CD14-positive monocyte (primary cell): ENCODE measurements at regions not wholly inside any gene's neighbourhood (a gene's known extent, or its start where the extent isn't known, plus 50 kb on each side); places are given as distances from the start of the nearest gene placed in this dataset.

Source experiments
- DNase-seq, 3 donors: peaks; one replicate each; pipeline ENCODE4 v3.0.0-alpha.2; 2011 to 2022
- H2AFZ ChIP-seq: 2 replicates; pipeline ENCODE4 v1.6.0; 2012; ENCODE audit warnings: mild to moderate bottlenecking, low read depth, low read length, inconsistent platforms; ENCODE audit not compliant: insufficient read depth, poor library complexity, severe bottlenecking
- H3K27ac ChIP-seq, 2 donors: 1 replicate in 1 of 2; 2 replicates in 1 of 2; pipeline ENCODE4 v1.5.1; 2012 to 2013; ENCODE audit warnings: low read length in 2 of 2, control low read depth in 1 of 2, inconsistent platforms in 1 of 2, low read depth in 1 of 2, mild to moderate bottlenecking in 1 of 2
- H3K27me3 ChIP-seq, 2 donors: one replicate each; pipeline versions ENCODE4 v1.6.0 to v1.6.1; 2011 to 2013; ENCODE audit warnings: low read length in 2 of 2; ENCODE audit not compliant: control insufficient read depth in 2 of 2, insufficient read depth in 2 of 2
- H3K36me3 ChIP-seq, 2 donors: replicated peaks in 1 of 2; 1 replicate in 1 of 2; 2 replicates in 1 of 2; pipeline versions ENCODE4 v1.5.1 to v1.6.1; 2012 to 2013; ENCODE audit warnings: low read length in 2 of 2, control low read depth in 1 of 2, inconsistent platforms in 1 of 2, mild to moderate bottlenecking in 1 of 2; ENCODE audit not compliant: insufficient read depth in 2 of 2, control insufficient read depth in 1 of 2
- H3K4me1 ChIP-seq, 2 donors: 1 replicate in 1 of 2; 2 replicates in 1 of 2; pipeline versions ENCODE4 v1.5.1 to v1.6.1; 2012 to 2013; ENCODE audit warnings: low read length in 2 of 2, control low read depth in 1 of 2, inconsistent platforms in 1 of 2, mild to moderate bottlenecking in 1 of 2, moderate library complexity in 1 of 2; ENCODE audit not compliant: insufficient read depth in 2 of 2, control insufficient read depth in 1 of 2
- H3K4me2 ChIP-seq: replicated peaks from 2 replicates; pipeline ENCODE3; 2012; ENCODE audit warnings: low read length, moderate library complexity, mild to moderate bottlenecking; ENCODE audit not compliant: poor library complexity, severe bottlenecking; ENCODE audit errors: extremely low read depth
- H3K4me3 ChIP-seq, 3 experiments: fragments of 200-600 bp in 1 of 3; sonication (generic) in 1 of 3; replicated peaks in 1 of 3; 1 replicate in 2 of 3; 2 replicates in 1 of 3; pipeline ENCODE4 v1.5.1; 2011 to 2013; ENCODE audit warnings: low read length in 3 of 3, mild to moderate bottlenecking in 3 of 3, control low read depth in 2 of 3, low read depth in 2 of 3, inconsistent platforms in 1 of 3, moderate library complexity in 1 of 3
- H3K79me2 ChIP-seq: 2 replicates; pipeline ENCODE4 v1.6.0; 2012; ENCODE audit warnings: mild to moderate bottlenecking, control low read depth, inconsistent platforms, low read length, moderate library complexity; ENCODE audit not compliant: insufficient read depth
- H3K9ac ChIP-seq: 2 replicates; pipeline ENCODE4 v1.6.0; 2017; ENCODE audit warnings: low read length, mild to moderate bottlenecking; ENCODE audit not compliant: insufficient read depth, poor library complexity, severe bottlenecking
- H3K9me3 ChIP-seq, 2 donors: replicated peaks in 1 of 2; 1 replicate in 1 of 2; 2 replicates in 1 of 2; pipeline versions ENCODE4 v1.5.1 to v1.6.1; 2012 to 2013; ENCODE audit warnings: low read length in 2 of 2, control low read depth in 1 of 2; ENCODE audit not compliant: control insufficient read depth in 1 of 2, insufficient read depth in 1 of 2
- H4K20me1 ChIP-seq: 2 replicates; pipeline ENCODE4 v1.6.0; 2012; ENCODE audit warnings: mild to moderate bottlenecking, low read length, control low read depth, moderate library complexity; ENCODE audit not compliant: insufficient read depth
- H3K27ac Mint-ChIP-seq, 7 donors: one replicate each; pipeline ENCODE4 v1.8.0; 2020; ENCODE audit warnings: mild to moderate bottlenecking in 7 of 7, mixed read lengths in 7 of 7, moderate library complexity in 6 of 7, inconsistent platforms in 2 of 7
- H3K27me3 Mint-ChIP-seq, 3 donors: one replicate each; pipeline ENCODE4 v1.8.0; 2021 to 2022; ENCODE audit warnings: low read depth in 3 of 3, mild to moderate bottlenecking in 3 of 3, mixed read lengths in 3 of 3, moderate library complexity in 3 of 3, inconsistent platforms in 1 of 3
- H3K36me3 Mint-ChIP-seq, 2 donors: one replicate each; pipeline ENCODE4 v1.8.0; 2020; ENCODE audit warnings: mixed read lengths in 2 of 2, inconsistent platforms in 1 of 2, mild to moderate bottlenecking in 1 of 2
- H3K4me1 Mint-ChIP-seq: one replicate; pipeline ENCODE4 v1.8.0; 2020; ENCODE audit warnings: mild to moderate bottlenecking, mixed read lengths
- H3K4me3 Mint-ChIP-seq, 2 donors: one replicate each; pipeline ENCODE4 v1.8.0; 2020; ENCODE audit warnings: mild to moderate bottlenecking in 2 of 2, mixed read lengths in 2 of 2, moderate library complexity in 1 of 2
- H3K9me3 Mint-ChIP-seq, 7 donors: one replicate each; pipeline ENCODE4 v1.8.0; 2020 to 2022; ENCODE audit warnings: mixed read lengths in 7 of 7, mild to moderate bottlenecking in 6 of 7, moderate library complexity in 6 of 7, inconsistent platforms in 2 of 7
- CTCF ChIP-seq: fragments of 200-600 bp; IDR thresholded peaks from one replicate; pipeline ENCODE4 v1.8.0; 2022; ENCODE audit warnings: antibody characterized with exemption, mild to moderate bottlenecking
- WGBS: methylation state at CpG from one replicate; pipeline ENCODE4 v1.1.5; 2013; ENCODE audit warnings: missing lambda C conversion rate; ENCODE audit not compliant: insufficient coverage; 5-methylcytosine and 5-hydroxymethylcytosine counted together
- intact Hi-C, 2 donors: fragments of 100-400 bp; cut with micrococcal nuclease; formaldehyde crosslinking; loops; one replicate each; pipeline versions ENCODE4 v1.15.0 to v1.15.1; 2023

DNA sequence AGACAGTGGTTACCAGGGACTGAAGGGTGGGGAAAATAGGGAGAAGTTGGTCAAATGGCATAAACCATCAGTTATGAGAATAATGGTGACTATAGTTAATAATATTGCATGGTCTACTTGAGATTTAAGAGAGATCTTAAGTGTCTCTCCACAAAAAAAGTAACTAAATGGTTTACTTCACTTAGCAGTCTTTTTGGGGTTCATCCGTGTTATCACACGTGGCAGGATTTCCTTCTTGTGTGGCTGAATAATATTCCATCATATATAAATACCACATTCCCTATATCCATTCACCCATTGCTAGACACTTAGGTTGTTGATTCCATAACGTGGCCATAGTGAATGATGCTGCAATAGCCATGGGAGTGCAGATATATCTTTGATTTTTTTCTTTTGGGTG is 967.0 kb downstream of the UQCRFS1 start:
- peaks cover 0 to 3% (median 0%) of the 10 kb centered on the region in 7 donors for H3K9me3 Mint-ChIP-seq
- Histone ChIP-seq H3K9me3 (no peaks in the 10 kb centered on the region), H3K9ac (no peak overlapping the region), H3K4me3 (no peak overlapping the region), H3K27me3 (no peaks in the 10 kb centered on the region), H3K36me3 (no peaks in the 10 kb centered on the region), H3K4me1 (no peaks in the 10 kb centered on the region), H3K79me2 (no peaks in the 10 kb centered on the region), H2AFZ (no peak overlapping the region), H3K27ac (no peak overlapping the region), H3K4me2 (no peak overlapping the region), H4K20me1 (no peaks in the 10 kb centered on the region)
- intact Hi-C loops, result no loop called here
- no peak overlapping the region for H3K27ac Mint-ChIP-seq
- H3K4me3 Mint-ChIP-seq, result no peak overlapping the region
- DNase-seq, result no peak
- H3K27me3 Mint-ChIP-seq, result peaks cover 0 to 4% (median 0%) of the 10 kb centered on the region in 3 donors
- no peaks in the 10 kb centered on the region for H3K4me1 Mint-ChIP-seq
- no peaks in the 10 kb centered on the region for H3K36me3 Mint-ChIP-seq
- TF ChIP-seq CTCF, result no peak
- no CpG with 5 or more reads among the region's 3 CpGs for WGBS

DNA sequence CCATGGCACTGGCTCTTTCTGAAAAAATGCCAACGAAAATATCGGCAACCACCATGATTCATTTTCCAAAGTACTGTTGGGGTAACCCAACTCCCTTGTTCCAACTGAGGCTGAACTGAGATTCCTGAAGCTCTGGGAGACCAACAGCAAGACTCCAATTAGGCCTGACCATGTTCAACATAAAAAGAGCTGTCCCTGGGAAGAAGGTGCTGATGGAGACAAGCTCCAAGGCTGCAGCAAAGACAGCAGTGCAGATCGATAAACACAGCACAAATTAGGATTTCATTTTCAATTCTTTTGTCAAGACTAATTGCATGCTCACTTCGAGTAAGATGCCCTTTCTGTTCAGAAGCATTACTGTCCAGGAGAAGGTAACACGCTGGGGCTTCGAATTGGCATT is 968.0 kb downstream of the UQCRFS1 start:
- no peaks in the 10 kb centered on the region for H3K36me3 Mint-ChIP-seq
- Histone ChIP-seq H3K27ac (no peak overlapping the region), H3K9ac (no peak overlapping the region), H3K36me3 (no peaks in the 10 kb centered on the region), H3K4me1 (no peaks in the 10 kb centered on the region), H3K9me3 (no peaks in the 10 kb centered on the region), H3K79me2 (no peaks in the 10 kb centered on the region), H3K27me3 (no peaks in the 10 kb centered on the region), H3K4me2 (no peak overlapping the region), H4K20me1 (no peaks in the 10 kb centered on the region), H2AFZ (no peak overlapping the region), H3K4me3 (no peak overlapping the region)
- no peak overlapping the region for H3K4me3 Mint-ChIP-seq
- no peak overlapping the region for H3K27ac Mint-ChIP-seq
- peaks cover 0 to 2% (median 0%) of the 10 kb centered on the region in 3 donors for H3K27me3 Mint-ChIP-seq
- H3K4me1 Mint-ChIP-seq, result no peaks in the 10 kb centered on the region
- peaks cover 0 to 2% (median 0%) of the 10 kb centered on the region in 7 donors for H3K9me3 Mint-ChIP-seq
- TF ChIP-seq CTCF, result no peak
- WGBS, result 93% methylated on average over 5 of the region's 6 CpGs
- intact Hi-C loops, result no loop called here
- no peak for DNase-seq
